22Rv1 (cell line): ENCODE measurements at regions not wholly inside any gene's neighbourhood (a gene's known extent, or its start where the extent isn't known, plus 50 kb on each side); places are given as distances from the start of the nearest gene placed in this dataset.

Experiments
- CTCF ChIP-seq: fragments of 450-650 bp; IDR thresholded peaks from 2 replicates; pipeline ENCODE4 v1.5.1; 2017; ENCODE audit warnings: mild to moderate bottlenecking
- ZFX ChIP-seq: fragments of 450-650 bp; IDR thresholded peaks from 2 replicates; pipeline ENCODE4 v1.6.1; 2017; ENCODE audit warnings: antibody characterized with exemption, borderline replicate concordance

- TF ChIP-seq CTCF (no peak), ZFX (no peak)
Observed at GRCh38 chr9:126235336-126236243, 91.0 kb upstream of the MVB12B start.
